ENCODE measurements at regions not wholly inside any gene's neighbourhood (a gene's known extent, or its start where the extent isn't known, plus 50 kb on each side); places are given as distances from the start of the nearest gene placed in this dataset.

DNA sequence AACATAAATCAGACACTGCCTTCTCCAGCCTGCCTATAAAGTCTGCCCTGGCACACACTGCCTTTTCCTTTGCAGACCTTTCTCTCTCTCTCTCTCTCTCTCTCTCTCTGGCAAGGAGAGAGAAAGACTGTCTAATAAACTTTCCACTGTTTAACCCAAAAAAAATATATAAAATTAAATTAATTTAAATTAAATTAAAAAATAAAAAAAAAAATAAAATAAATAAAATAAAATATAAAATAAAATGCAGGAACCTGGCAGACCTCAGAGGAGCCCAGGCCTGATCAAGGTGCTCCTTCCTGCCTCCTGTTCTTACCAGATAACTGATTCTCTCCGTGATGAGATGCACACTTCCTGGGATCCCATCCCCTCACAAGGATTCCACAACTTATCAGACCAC lies 103.9 kb upstream of the VASH1 start:
- 92% methylated on average over 1 of the region's 1 CpG for WGBS
- H3K4me3 ChIP-seq: no peak overlapping the region
- no peaks in the 10 kb centered on the region for H3K4me1 ChIP-seq
- no peak for TF ChIP-seq POLR2A (IDR thresholded peaks at IDR 0.05)
- TF ChIP-seq CTCF (IDR thresholded peaks at IDR 0.05): no peak
- TF ChIP-seq EP300 (IDR thresholded peaks at IDR 0.05): no peak
- TF ChIP-seq POLR2AphosphoS5 (IDR thresholded peaks at IDR 0.05): no peak
- no peak overlapping the region for H3K27ac ChIP-seq
- no peaks in the 10 kb centered on the region for H3K27me3 ChIP-seq
- H3K36me3 ChIP-seq: no peaks in the 10 kb centered on the region
- DNase-seq (ENCODE audit: low spot score in 2 of 2): no peak
- H3K9me3 ChIP-seq: peaks cover 6% of the 10 kb centered on the region

DNA sequence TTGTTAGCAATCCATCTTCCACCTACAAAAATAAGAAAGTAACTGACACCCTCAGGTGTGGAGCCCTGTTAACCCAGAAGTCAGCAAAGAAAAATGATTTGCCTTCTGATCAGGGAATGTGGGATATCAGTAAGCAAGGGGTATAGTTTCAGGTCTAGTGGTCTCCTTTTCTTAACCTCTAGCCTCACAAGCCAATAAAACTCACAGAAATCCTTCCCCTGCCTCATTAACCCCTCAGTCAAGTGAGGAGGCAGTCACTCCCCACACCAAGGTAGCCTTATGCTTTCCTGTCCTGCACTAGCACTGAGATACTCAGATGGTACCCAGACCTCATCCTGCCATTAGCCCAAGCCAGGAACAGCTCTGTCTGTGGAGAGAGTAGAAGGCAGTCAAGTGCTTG lies 103.4 kb upstream of the VASH1 start:
- no peak for DNase-seq (ENCODE audit: low spot score in 2 of 2)
- Histone ChIP-seq H3K9me3 (peaks cover 6% of the 10 kb centered on the region), H3K4me1 (no peaks in the 10 kb centered on the region), H3K27me3 (no peaks in the 10 kb centered on the region), H3K36me3 (no peaks in the 10 kb centered on the region), H3K27ac (no peak overlapping the region), H3K4me3 (no peak overlapping the region)
- TF ChIP-seq POLR2A (IDR thresholded peaks at IDR 0.05): no peak
- TF ChIP-seq CTCF (IDR thresholded peaks at IDR 0.05): no peak

- TF ChIP-seq EP300 (IDR thresholded peaks at IDR 0.05) (no peak), CTCF (IDR thresholded peaks at IDR 0.05) (no peak), POLR2AphosphoS5 (IDR thresholded peaks at IDR 0.05) (no peak), POLR2A (IDR thresholded peaks at IDR 0.05) (no peak)
- Histone ChIP-seq H3K27me3 (no peaks in the 10 kb centered on the region), H3K9me3 (peaks cover 6% of the 10 kb centered on the region), H3K4me3 (no peak overlapping the region), H3K36me3 (no peaks in the 10 kb centered on the region), H3K27ac (no peak overlapping the region), H3K4me1 (no peaks in the 10 kb centered on the region)
- 84% methylated on average over 4 of the region's 4 CpGs for WGBS
- no peak for DNase-seq (ENCODE audit: low spot score in 2 of 2)
Observed at GRCh38 chr14:76662580-76662979, 98.7 kb upstream of the VASH1 start.

DNA sequence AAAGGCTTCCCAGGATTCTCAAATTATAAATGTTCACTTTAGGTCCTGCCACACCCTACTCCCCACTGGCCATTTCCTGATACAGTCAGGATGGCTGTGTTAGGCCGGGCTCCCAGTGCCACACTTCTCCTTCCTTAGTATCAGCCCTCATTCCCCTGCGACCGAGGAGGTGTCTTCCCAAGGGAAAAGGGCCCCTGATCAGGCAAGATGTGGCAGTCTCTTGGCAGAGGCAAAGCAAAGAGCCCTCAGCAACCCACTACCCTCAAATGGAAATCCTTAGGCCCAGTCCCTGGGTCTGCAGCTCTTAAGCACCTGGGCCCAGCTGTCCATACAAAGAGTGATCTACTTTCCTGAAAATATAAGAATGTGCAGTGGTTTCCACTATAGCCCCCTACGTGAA lies 96.5 kb upstream of the VASH1 start:
- H3K4me1 ChIP-seq: no peaks in the 10 kb centered on the region
- TF ChIP-seq POLR2A (IDR thresholded peaks at IDR 0.05): no peak
- TF ChIP-seq CTCF (IDR thresholded peaks at IDR 0.05): no peak
- TF ChIP-seq EP300 (IDR thresholded peaks at IDR 0.05): no peak
- TF ChIP-seq POLR2AphosphoS5 (IDR thresholded peaks at IDR 0.05): no peak
- no peaks in the 10 kb centered on the region for H3K27me3 ChIP-seq
- DNase-seq (ENCODE audit: low spot score in 2 of 2): no peak
- H3K9me3 ChIP-seq: peaks cover 3% of the 10 kb centered on the region
- no peak overlapping the region for H3K27ac ChIP-seq
- WGBS: 73% methylated on average over 4 of the region's 4 CpGs
- no peak overlapping the region for H3K4me3 ChIP-seq
- no peaks in the 10 kb centered on the region for H3K36me3 ChIP-seq

- TF ChIP-seq POLR2AphosphoS5 (IDR thresholded peaks at IDR 0.05) (no peak), POLR2A (IDR thresholded peaks at IDR 0.05) (no peak), EP300 (IDR thresholded peaks at IDR 0.05) (no peak), CTCF (IDR thresholded peaks at IDR 0.05) (no peak)
- no peaks in the 10 kb centered on the region for H3K4me1 ChIP-seq
- no peak for DNase-seq (ENCODE audit: low spot score in 2 of 2)
- WGBS: 34% methylated on average over 5 of the region's 5 CpGs
- no peak overlapping the region for H3K4me3 ChIP-seq
- peaks cover 3% of the 10 kb centered on the region for H3K9me3 ChIP-seq
- no peaks in the 10 kb centered on the region for H3K36me3 ChIP-seq
- no peaks in the 10 kb centered on the region for H3K27me3 ChIP-seq
- no peak overlapping the region for H3K27ac ChIP-seq
Observed at GRCh38 chr14:76666746-76667145, 94.5 kb upstream of the VASH1 start.

All from suprapubic skin (tissue), 4 donors.